GM23338 (cell line): ENCODE measurements at regions not wholly inside any gene's neighbourhood (a gene's known extent, or its start where the extent isn't known, plus 50 kb on each side); places are given as distances from the start of the nearest gene placed in this dataset.

ENCODE experiments used
- ATAC-seq: fragments of 200-7000 bp; cut with Tn5 transposase; 3 replicates; pipeline ENCODE4 v1.9.1; 2020
- DNase-seq: peaks from one replicate; pipeline ENCODE4 v3.0.0-alpha.2; 2015; ENCODE audit warnings: low spot score
- H2AFZ ChIP-seq: fragments of 200-600 bp; sonication (generic); 2 replicates; pipeline ENCODE4 v1.8.0; 2016; ENCODE audit warnings: antibody characterized with exemption, mild to moderate bottlenecking, moderate library complexity
- H3F3A ChIP-seq: fragments of 200-600 bp; sonication (generic); replicated peaks from 2 replicates; pipeline ENCODE4 v1.8.0; 2017; ENCODE audit warnings: antibody characterized with exemption, mixed run types, low read depth
- H3K27ac ChIP-seq: fragments of 200-600 bp; sonication (generic); 2 replicates; pipeline ENCODE4 v1.6.1; 2016; ENCODE audit warnings: low read depth
- H3K27me3 ChIP-seq: fragments of 200-600 bp; sonication (generic); 2 replicates; pipeline ENCODE4 v1.8.0; 2016; ENCODE audit warnings: mild to moderate bottlenecking, mixed run types, moderate library complexity; ENCODE audit not compliant: insufficient read depth
- H3K36me3 ChIP-seq: fragments of 200-600 bp; sonication (generic); 2 replicates; pipeline ENCODE4 v1.8.0; 2016; ENCODE audit warnings: mild to moderate bottlenecking; ENCODE audit not compliant: insufficient read depth
- H3K4me1 ChIP-seq: fragments of 200-600 bp; sonication (generic); 2 replicates; pipeline ENCODE4 v1.8.0; 2016; ENCODE audit warnings: mild to moderate bottlenecking, moderate library complexity; ENCODE audit not compliant: insufficient read depth
- H3K4me2 ChIP-seq: fragments of 200-600 bp; sonication (generic); 2 replicates; pipeline ENCODE4 v1.7.1; 2017; ENCODE audit warnings: mixed run types
- H3K4me3 ChIP-seq: fragments of 200-600 bp; sonication (generic); 2 replicates; pipeline ENCODE4 v1.6.1; 2016; ENCODE audit warnings: mixed run types
- H3K79me2 ChIP-seq: fragments of 200-600 bp; sonication (generic); replicated peaks from 2 replicates; pipeline ENCODE4 v1.8.0; 2017; ENCODE audit warnings: mild to moderate bottlenecking; ENCODE audit not compliant: insufficient read depth
- H3K9me2 ChIP-seq: fragments of 200-600 bp; sonication (generic); 2 replicates; pipeline ENCODE4 v1.8.0; 2017; ENCODE audit not compliant: insufficient read depth
- H4K20me1 ChIP-seq: fragments of 200-600 bp; sonication (generic); replicated peaks from 2 replicates; pipeline ENCODE4 v1.8.0; 2017; ENCODE audit warnings: mild to moderate bottlenecking; ENCODE audit not compliant: insufficient read depth
- H3K27ac Mint-ChIP-seq: 2 replicates; pipeline ENCODE4 v1.8.0; 2020; ENCODE audit warnings: inconsistent platforms, mild to moderate bottlenecking, moderate library complexity, mixed read lengths
- H3K27me3 Mint-ChIP-seq: 3 replicates; pipeline ENCODE4 v1.8.0; 2022; ENCODE audit warnings: low read depth, mild to moderate bottlenecking, moderate library complexity, mixed read lengths, inconsistent platforms; ENCODE audit not compliant: insufficient read depth, poor library complexity
- H3K36me3 Mint-ChIP-seq: 3 replicates; pipeline ENCODE4 v1.8.0; 2021; ENCODE audit warnings: low read depth, mild to moderate bottlenecking, inconsistent platforms, moderate library complexity, mixed read lengths
- H3K4me1 Mint-ChIP-seq: 3 replicates; pipeline ENCODE4 v1.8.0; 2020; ENCODE audit warnings: mild to moderate bottlenecking, inconsistent platforms, mixed read lengths
- H3K4me3 Mint-ChIP-seq: 3 replicates; pipeline ENCODE4 v1.8.0; 2021; ENCODE audit warnings: moderate library complexity, mild to moderate bottlenecking, inconsistent platforms, mixed read lengths
- H3K9me3 Mint-ChIP-seq: 3 replicates; pipeline ENCODE4 v1.8.0; 2020; ENCODE audit warnings: moderate library complexity, mild to moderate bottlenecking, inconsistent platforms, mixed read lengths
- CREB1 ChIP-seq: fragments of 250-450 bp; sonication (Bioruptor Pico); IDR thresholded peaks from 2 replicates; pipeline ENCODE4 v1.5.0; 2020; ENCODE audit warnings: low read depth, mild to moderate bottlenecking, moderate library complexity
- ETS1 ChIP-seq: IDR thresholded peaks from 2 replicates; pipeline ENCODE4 v1.6.1; 2016; ENCODE audit warnings: antibody characterized with exemption
- EZH2 ChIP-seq: fragments of 200-600 bp; sonication (generic); IDR thresholded peaks from one replicate; pipeline ENCODE4 v1.8.0; 2017; ENCODE audit warnings: antibody characterized with exemption, mild to moderate bottlenecking, low read depth; ENCODE audit not compliant: unreplicated experiment
- EZH2phosphoT487 ChIP-seq: fragments of 200-600 bp; sonication (generic); IDR thresholded peaks from one replicate; pipeline ENCODE4 v1.8.1; 2018; ENCODE audit warnings: antibody characterized with exemption; ENCODE audit not compliant: unreplicated experiment
- JUNB ChIP-seq: IDR thresholded peaks from one replicate; pipeline ENCODE4 v1.6.1; 2016; ENCODE audit warnings: antibody characterized with exemption; ENCODE audit not compliant: unreplicated experiment
- NANOG ChIP-seq: IDR thresholded peaks from 2 replicates; pipeline ENCODE4 v1.6.1; 2016; ENCODE audit warnings: antibody characterized with exemption, borderline replicate concordance
- POLR2AphosphoS5 ChIP-seq: IDR thresholded peaks from 2 replicates; pipeline ENCODE4 v1.6.1; 2016; ENCODE audit warnings: antibody characterized with exemption, low read depth
- STAT1 ChIP-seq: IDR thresholded peaks from one replicate; pipeline ENCODE4 v1.6.1; 2016; ENCODE audit warnings: antibody characterized with exemption; ENCODE audit not compliant: unreplicated experiment
- ZNF114 ChIP-seq: fragments of 250-450 bp; sonication (Bioruptor Pico); IDR thresholded peaks from 2 replicates; pipeline ENCODE4 v1.5.0; 2020; ENCODE audit warnings: mild to moderate bottlenecking, moderate library complexity
- ZNF331 ChIP-seq: fragments of 250-450 bp; sonication (Bioruptor Pico); IDR thresholded peaks from 2 replicates; pipeline ENCODE4 v1.5.0; 2020; ENCODE audit warnings: low read depth, mild to moderate bottlenecking, moderate library complexity
- TF ChIP-seq, protein P1 (sequence below): IDR thresholded peaks from one replicate; pipeline ENCODE4 v1.6.1; 2018; ENCODE audit warnings: antibody characterized with exemption; ENCODE audit not compliant: unreplicated experiment
- TF ChIP-seq, protein P2 (sequence below), 2 experiments: fragments of 200-600 bp in 1 of 2; sonication (generic) in 1 of 2; conservative IDR thresholded peaks; 2 replicates each; pipeline versions ENCODE4 v1.5.1 to v1.6.1; 2016 to 2017; ENCODE audit warnings: antibody characterized with exemption in 2 of 2, low read depth in 2 of 2, mild to moderate bottlenecking in 2 of 2, moderate library complexity in 1 of 2
- TF ChIP-seq, protein P3 (sequence below): fragments of 250-450 bp; sonication (Bioruptor Pico); IDR thresholded peaks from 2 replicates; pipeline ENCODE4 v1.5.0; 2020; ENCODE audit warnings: mild to moderate bottlenecking, moderate library complexity

- Histone ChIP-seq H3K4me3 (no peak overlapping the region), H3K79me2 (no peaks in the 10 kb centered on the region), H3K27me3 (no peaks in the 10 kb centered on the region), H3K4me2 (no peak overlapping the region), H3K9me2 (no peaks in the 10 kb centered on the region), H4K20me1 (no peaks in the 10 kb centered on the region), H2AFZ (no peak overlapping the region), H3K27ac (no peak overlapping the region), H3F3A (no peaks in the 10 kb centered on the region), H3K4me1 (no peaks in the 10 kb centered on the region), H3K36me3 (no peaks in the 10 kb centered on the region)
- no peak overlapping the region for H3K27ac Mint-ChIP-seq
- no peak for ATAC-seq
- no peaks in the 10 kb centered on the region for H3K27me3 Mint-ChIP-seq
- no peak for DNase-seq
- TF ChIP-seq EZH2 (no peak), STAT1 (no peak), JUNB (no peak), POLR2AphosphoS5 (no peak), CREB1 (CRISPR knock-in tag) (no peak), EZH2phosphoT487 (no peak), NANOG (no peak), ZNF331 (CRISPR knock-in tag) (no peak), ZNF114 (CRISPR knock-in tag) (no peak), ETS1 (no peak)
- TF ChIP-seq, protein P1, sequence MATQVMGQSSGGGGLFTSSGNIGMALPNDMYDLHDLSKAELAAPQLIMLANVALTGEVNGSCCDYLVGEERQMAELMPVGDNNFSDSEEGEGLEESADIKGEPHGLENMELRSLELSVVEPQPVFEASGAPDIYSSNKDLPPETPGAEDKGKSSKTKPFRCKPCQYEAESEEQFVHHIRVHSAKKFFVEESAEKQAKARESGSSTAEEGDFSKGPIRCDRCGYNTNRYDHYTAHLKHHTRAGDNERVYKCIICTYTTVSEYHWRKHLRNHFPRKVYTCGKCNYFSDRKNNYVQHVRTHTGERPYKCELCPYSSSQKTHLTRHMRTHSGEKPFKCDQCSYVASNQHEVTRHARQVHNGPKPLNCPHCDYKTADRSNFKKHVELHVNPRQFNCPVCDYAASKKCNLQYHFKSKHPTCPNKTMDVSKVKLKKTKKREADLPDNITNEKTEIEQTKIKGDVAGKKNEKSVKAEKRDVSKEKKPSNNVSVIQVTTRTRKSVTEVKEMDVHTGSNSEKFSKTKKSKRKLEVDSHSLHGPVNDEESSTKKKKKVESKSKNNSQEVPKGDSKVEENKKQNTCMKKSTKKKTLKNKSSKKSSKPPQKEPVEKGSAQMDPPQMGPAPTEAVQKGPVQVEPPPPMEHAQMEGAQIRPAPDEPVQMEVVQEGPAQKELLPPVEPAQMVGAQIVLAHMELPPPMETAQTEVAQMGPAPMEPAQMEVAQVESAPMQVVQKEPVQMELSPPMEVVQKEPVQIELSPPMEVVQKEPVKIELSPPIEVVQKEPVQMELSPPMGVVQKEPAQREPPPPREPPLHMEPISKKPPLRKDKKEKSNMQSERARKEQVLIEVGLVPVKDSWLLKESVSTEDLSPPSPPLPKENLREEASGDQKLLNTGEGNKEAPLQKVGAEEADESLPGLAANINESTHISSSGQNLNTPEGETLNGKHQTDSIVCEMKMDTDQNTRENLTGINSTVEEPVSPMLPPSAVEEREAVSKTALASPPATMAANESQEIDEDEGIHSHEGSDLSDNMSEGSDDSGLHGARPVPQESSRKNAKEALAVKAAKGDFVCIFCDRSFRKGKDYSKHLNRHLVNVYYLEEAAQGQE: no peak
- TF ChIP-seq, protein P2, sequence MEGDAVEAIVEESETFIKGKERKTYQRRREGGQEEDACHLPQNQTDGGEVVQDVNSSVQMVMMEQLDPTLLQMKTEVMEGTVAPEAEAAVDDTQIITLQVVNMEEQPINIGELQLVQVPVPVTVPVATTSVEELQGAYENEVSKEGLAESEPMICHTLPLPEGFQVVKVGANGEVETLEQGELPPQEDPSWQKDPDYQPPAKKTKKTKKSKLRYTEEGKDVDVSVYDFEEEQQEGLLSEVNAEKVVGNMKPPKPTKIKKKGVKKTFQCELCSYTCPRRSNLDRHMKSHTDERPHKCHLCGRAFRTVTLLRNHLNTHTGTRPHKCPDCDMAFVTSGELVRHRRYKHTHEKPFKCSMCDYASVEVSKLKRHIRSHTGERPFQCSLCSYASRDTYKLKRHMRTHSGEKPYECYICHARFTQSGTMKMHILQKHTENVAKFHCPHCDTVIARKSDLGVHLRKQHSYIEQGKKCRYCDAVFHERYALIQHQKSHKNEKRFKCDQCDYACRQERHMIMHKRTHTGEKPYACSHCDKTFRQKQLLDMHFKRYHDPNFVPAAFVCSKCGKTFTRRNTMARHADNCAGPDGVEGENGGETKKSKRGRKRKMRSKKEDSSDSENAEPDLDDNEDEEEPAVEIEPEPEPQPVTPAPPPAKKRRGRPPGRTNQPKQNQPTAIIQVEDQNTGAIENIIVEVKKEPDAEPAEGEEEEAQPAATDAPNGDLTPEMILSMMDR (conservative IDR thresholded peaks at IDR 0.05; ENCODE audit: low read depth in 2 of 2): no peak
- TF ChIP-seq, protein P3, sequence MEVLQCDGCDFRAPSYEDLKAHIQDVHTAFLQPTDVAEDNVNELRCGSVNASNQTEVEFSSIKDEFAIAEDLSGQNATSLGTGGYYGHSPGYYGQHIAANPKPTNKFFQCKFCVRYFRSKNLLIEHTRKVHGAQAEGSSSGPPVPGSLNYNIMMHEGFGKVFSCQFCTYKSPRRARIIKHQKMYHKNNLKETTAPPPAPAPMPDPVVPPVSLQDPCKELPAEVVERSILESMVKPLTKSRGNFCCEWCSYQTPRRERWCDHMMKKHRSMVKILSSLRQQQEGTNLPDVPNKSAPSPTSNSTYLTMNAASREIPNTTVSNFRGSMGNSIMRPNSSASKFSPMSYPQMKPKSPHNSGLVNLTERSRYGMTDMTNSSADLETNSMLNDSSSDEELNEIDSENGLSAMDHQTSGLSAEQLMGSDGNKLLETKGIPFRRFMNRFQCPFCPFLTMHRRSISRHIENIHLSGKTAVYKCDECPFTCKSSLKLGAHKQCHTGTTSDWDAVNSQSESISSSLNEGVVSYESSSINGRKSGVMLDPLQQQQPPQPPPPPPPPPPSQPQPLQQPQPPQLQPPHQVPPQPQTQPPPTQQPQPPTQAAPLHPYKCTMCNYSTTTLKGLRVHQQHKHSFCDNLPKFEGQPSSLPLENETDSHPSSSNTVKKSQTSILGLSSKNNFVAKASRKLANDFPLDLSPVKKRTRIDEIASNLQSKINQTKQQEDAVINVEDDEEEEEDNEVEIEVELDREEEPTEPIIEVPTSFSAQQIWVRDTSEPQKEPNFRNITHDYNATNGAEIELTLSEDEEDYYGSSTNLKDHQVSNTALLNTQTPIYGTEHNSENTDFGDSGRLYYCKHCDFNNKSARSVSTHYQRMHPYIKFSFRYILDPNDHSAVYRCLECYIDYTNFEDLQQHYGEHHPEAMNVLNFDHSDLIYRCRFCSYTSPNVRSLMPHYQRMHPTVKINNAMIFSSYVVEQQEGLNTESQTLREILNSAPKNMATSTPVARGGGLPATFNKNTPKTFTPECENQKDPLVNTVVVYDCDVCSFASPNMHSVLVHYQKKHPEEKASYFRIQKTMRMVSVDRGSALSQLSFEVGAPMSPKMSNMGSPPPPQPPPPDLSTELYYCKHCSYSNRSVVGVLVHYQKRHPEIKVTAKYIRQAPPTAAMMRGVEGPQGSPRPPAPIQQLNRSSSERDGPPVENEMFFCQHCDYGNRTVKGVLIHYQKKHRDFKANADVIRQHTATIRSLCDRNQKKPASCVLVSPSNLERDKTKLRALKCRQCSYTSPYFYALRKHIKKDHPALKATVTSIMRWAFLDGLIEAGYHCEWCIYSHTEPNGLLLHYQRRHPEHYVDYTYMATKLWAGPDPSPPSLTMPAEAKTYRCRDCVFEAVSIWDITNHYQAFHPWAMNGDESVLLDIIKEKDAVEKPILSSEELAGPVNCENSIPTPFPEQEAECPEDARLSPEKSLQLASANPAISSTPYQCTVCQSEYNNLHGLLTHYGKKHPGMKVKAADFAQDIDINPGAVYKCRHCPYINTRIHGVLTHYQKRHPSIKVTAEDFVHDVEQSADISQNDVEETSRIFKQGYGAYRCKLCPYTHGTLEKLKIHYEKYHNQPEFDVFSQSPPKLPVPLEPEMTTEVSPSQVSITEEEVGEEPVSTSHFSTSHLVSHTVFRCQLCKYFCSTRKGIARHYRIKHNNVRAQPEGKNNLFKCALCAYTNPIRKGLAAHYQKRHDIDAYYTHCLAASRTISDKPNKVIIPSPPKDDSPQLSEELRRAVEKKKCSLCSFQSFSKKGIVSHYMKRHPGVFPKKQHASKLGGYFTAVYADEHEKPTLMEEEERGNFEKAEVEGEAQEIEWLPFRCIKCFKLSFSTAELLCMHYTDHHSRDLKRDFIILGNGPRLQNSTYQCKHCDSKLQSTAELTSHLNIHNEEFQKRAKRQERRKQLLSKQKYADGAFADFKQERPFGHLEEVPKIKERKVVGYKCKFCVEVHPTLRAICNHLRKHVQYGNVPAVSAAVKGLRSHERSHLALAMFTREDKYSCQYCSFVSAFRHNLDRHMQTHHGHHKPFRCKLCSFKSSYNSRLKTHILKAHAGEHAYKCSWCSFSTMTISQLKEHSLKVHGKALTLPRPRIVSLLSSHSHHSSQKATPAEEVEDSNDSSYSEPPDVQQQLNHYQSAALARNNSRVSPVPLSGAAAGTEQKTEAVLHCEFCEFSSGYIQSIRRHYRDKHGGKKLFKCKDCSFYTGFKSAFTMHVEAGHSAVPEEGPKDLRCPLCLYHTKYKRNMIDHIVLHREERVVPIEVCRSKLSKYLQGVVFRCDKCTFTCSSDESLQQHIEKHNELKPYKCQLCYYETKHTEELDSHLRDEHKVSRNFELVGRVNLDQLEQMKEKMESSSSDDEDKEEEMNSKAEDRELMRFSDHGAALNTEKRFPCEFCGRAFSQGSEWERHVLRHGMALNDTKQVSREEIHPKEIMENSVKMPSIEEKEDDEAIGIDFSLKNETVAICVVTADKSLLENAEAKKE: no peak
- no peaks in the 10 kb centered on the region for H3K4me1 Mint-ChIP-seq
- H3K36me3 Mint-ChIP-seq: no peaks in the 10 kb centered on the region
- no peak overlapping the region for H3K4me3 Mint-ChIP-seq
- H3K9me3 Mint-ChIP-seq: no peaks in the 10 kb centered on the region
Observed at GRCh38 chrX:117511379-117511778, 605.2 kb downstream of the KLHL13 start.
